ENCODE measurements at regions not wholly inside any gene's neighbourhood (a gene's known extent, or its start where the extent isn't known, plus 50 kb on each side); places are given as distances from the start of the nearest gene placed in this dataset.

DNA sequence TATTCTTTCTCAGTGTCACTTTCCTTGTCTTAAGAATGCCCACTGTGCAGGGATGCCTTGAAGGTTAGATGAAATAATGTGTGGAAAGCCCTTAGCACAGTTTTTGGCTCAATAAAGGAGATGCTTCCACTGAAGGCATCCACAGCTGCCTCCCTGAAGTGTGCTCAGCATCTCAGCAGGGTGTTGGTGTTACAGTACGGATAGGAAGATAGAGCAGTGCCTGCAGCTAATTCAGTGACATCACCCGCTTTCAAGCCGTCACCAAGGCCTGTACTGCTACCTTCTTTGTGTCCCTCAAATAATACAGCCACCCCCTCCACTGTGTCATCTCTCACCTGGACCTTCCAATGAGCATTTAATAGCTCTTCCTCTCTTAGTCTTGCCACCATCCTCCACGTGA lies 59.0 kb downstream of the NDUFS5 start:
- no peak for DNase-seq (ENCODE audit: low read depth)

GRCh38 chr1:39086386-39086785 lies 60.2 kb downstream of the NDUFS5 start:
- no peak for DNase-seq (ENCODE audit: low read depth)

- DNase-seq (ENCODE audit: low read depth): no peak
Observed at GRCh38 chr1:39086865-39087409, 60.8 kb downstream of the NDUFS5 start.

DNA sequence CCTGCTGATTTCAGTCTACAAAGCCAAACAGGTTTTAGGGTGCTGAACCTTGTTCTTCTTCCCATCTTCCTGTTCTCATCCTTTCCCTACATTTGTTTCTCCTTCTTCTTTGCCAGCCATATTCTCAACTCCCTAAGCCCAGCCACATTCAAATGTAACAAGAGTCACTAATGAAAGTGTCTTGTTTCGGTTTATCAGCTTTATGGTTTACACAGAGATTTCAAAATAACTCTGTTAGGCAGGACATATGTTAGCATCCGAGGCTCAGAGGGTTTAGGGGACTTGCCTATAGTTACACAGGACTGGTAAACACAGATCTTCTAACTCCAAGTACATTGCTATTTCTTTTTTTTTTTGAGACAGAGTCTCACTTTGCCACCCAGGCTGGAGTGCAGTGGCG lies 61.3 kb downstream of the NDUFS5 start:
- no peak for DNase-seq (ENCODE audit: low read depth)

DNA sequence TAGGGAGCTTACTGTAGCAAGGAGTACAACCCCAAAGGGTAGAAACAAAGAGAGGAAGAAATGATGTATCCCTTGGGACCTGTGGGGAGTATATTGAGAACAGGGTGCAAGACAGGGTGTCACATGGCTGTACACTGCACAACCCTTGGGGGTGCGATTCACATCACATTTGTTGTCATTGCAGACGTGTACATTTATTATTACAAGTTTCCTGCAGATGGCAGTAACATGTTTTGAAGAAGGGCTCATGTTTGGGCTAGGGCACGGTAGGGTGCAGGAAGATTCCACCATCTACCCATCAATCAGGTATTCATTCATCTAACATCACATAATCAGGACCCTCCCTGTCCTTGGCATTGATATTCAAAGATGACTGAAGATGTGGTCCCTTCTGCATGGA lies 62.5 kb downstream of the NDUFS5 start:
- no peak for DNase-seq (ENCODE audit: low read depth)

DNA sequence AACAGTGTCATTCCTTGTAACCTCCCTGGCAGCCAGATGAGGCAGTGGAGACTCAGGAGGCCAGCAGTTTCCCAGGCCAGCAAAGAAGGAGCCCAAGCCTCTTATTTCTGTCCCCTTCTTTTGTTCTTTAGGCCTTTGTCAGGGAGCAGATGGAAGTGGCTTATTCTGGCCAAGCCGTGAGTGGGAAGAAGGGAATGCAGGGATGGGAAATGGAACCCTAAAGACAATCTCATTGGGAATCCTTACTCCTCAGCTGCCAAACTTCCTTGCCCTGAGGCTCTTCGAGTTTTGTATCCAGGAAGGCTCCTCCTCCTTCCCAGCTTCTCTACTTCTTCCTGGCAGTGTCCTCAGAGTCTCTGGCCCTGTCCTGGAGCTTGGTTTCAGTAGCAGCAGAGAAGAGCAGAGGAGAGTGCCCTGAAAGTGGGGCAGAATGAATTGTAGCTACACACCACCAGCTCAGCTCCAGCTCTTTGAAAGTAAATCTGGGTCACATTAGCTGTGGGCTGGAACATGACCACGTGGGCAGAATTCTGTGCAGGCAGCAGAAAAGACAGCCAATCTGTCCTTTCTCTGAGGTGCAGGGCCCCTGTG lies 63.9 kb downstream of the NDUFS5 start:
- DNase-seq (ENCODE audit: low read depth): no peak

DNA sequence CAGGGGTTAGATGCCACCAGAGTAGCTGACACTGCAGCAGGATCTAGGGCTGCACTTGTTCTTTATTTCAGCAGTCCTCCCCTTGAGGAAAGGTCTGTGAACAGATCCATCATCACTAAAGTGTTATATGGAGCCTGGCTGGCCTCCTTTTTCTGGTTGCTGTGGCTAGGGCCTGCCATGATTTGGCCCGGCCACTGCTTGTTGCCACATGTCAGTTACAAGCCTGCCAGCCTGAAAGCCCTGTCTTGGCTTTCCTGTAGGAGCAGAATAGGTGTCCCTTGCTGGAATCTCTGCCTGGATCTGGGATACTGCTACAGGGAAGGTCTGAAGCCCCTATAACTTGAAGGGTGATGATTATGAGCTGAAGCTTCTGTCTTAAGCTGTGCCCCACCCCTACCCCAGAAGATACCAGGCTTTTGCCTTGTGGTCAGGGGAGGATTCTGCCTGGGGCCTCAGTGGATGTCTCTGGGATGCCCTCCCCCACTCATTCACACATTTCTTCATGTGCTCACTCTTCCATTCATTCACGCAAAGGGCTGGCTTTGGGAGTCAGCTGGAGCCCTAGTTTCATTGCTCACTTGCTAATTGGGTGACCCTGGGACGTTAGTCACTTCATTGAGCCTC lies 64.7 kb downstream of the NDUFS5 start:
- no peak for DNase-seq (ENCODE audit: low read depth)

DNA sequence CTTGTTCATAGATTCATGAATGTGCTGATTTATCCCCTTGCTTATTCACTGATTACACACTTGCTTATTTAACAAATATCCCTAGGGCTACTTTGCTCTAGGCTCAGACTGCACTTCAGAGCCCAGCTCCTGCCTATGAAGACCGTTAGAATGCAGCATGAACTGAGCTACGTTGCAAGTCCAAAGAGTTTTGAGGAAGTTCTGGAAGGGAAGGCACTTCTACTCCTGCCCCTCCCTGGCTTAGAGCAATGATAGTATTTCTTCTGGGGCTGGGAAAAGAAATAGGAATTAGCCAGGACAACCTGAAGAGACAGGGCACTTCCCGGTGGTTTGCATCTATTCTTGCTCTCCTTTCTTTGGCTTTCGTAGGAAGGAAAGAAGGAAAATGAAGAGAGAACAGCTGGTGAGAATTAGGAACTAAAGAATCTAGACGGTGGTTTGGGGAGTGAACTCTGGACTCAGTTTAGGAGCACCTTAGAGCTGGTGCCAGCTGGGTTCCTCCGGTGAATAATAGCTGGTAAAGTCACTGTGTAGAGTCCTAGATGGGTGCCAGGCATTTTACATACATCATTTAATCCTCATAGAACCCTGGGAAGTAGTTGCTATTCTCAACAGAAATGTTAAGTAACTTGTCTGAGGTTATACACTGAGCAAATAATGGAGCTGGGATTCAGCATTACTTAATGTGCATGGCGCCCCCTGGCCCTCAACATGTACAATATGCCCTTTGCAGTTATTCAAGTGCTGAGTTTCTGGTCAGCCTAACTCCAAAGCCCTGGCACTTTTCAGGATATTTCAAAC lies 65.9 kb downstream of the NDUFS5 start:
- DNase-seq (ENCODE audit: low read depth): no peak

- no peak for DNase-seq (ENCODE audit: low read depth)
Observed at GRCh38 chr1:39094685-39095084, 68.5 kb downstream of the NDUFS5 start.

- no peak for DNase-seq (ENCODE audit: low read depth)
Observed at GRCh38 chr1:39098546-39099250, 72.5 kb downstream of the NDUFS5 start.

DNA sequence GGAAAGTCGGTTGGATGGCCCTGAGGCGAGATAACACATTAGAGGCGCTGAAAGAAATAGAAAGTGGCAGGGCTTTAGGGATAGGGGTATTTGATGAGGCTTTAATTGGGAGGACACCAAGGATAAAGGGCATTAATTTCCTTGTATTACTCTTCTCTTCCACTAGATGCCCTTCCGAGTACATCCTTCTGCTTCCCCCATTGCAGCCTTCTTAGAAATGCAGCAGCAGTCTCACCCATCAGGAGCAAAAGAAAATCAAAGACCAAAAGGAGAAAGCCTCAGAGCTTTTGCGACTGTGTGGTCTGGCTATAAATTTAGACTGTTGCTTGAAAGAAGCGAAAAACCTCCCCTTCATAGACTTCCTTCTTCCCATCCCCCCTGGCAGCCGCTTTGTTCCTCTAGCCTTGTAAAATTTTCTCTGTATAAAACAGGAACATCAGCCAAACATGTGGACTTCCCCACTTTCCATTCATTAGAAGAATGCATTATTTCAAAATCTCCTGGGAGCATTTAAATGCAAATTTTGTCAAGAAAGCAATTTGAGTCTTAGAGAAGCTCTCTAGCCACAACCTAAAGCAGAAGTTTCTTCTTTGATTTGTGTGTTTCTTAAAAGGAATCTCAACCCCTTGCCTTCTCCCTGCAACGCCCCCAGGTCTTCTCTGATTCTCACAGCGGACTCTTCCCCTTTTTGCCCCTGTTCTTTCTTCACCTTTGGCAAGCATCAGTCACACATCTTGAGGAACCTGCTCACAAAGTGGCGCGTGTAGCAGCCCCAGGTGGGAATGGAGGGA lies 76.6 kb downstream of the NDUFS5 start:
- DNase-seq (ENCODE audit: low read depth): no peak

GRCh38 chr1:39103328-39104157 lies 77.4 kb downstream of the NDUFS5 start:
- no peak for DNase-seq (ENCODE audit: low read depth)

DNA sequence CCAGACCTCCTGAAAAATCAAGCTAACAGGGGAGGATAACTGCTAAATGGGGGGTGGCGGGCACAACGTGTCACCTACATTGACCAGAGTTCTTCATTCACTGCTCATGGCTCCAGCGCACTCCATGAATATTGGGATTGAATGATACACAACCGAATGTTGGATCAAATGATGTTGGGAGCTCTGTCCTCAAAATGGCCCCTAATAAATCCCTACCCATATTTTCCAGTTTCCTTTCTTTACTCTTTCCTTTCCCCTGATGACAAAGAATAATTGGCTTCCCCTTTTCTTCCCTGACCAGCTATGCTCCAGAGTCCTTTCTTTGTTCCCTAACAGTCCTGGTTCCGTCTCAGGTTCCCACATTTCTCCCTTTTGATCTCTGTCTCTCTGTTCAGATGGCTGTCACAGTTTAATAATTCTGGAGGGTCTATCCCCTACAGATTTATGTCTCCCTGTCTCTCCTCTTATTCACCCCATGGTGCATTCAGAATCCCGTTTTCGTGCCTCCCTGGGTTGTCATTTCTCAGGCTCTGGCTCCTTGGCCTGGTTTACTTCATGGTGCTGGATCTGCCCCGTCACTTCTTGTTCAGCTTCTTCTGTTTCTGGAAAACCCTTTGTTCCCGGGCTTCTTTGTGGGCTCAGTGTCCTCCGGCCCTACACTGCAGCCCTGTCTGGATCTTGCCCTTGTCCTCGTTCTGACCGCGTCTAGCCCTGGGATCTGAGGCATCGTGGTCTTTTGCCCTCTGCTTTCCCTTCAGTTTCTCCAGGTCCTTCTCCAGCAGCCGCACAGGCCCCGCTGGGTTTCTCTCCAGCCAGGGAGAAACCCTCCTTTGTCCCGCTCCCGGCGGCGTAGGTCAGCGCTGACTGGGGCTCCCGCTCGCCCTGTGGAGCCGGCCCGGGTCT lies 78.3 kb downstream of the NDUFS5 start:
- DNase-seq (ENCODE audit: low read depth): no peak

DNA sequence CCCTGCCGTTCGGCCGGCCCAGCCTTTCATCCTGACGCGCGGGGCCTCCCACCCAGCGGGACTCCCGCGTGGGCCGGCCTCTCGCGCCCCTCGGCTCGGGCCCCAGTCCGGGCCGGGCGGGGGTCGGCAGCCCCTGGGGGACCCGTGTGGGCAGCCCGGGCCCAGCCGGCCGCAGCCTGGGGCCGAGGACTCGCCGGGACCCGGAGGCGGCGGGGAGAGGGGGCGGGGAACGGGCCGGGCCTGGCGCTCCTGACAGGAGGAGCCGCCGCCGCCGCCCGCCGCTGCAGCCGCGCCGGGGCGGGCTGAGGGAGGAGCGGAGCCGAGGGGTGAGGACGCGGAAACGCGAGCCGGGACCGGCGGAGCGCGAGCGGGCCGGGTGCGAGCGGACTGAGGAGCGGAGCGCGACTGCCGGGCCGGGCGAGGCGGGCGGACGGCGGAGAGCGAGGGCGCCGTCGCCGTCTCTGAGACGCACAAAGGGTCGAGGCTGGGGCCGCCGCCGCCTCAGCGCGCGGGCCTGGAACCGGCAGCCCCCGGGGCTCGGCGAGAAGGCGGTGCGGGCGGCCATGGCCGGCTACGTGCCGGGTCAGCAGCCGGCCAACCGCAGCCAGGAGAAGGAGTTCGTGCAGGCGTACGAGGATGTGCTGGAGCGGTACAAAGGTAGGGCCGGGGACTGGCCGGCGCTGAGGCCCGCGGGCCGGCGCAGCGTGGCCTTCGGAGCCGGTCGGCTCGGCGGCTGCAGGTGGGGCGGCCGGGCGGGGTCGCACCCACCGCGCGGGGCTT lies 79.1 kb downstream of the NDUFS5 start:
- DNase-seq (ENCODE audit: low read depth): no peak

DNA sequence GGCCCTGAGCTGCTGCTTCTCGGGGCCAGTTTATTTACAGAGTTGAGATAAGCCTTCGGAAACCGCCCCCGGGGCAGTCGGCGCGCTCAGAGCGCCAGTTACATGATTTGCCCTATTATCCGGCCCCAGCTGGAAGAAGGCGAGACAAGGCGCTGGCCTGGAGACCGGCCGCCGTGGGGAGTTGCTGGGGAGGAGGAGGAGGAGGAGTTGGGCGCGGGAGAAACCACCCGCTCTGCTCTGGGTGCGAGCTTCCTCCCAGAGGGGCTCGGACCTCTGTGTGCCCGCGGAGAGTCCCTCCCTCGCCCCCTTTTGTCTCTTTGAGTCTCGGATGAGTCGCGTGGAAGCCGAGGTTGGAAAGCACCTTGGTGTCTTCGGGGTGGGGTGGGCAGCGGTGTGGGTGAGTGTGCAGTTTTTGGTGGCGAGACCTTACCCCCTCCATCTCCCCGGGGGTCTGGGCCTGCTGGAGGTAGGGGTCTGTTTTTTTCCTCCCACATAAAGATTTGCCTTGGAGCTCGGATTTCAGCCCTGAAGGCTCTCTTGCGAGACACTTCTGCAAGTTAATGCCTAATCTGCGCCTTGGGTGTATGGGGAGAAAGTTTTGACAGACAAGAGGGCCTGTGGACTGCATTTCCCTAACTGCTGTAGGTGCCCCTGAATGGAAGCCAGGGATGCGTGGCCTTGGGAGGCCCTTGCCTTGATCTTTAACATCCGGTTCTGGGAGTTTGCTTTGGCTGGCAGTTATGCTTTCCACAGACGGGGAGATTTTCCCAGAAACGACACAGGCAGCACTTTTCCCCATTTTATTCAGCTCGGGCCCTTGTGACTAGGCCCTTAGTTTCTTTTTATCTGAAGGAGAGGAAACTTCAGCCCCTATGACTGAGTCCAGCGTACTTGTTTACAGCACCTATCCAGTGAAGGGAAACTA lies 80.0 kb downstream of the NDUFS5 start:
- DNase-seq (ENCODE audit: low read depth): no peak

DNA sequence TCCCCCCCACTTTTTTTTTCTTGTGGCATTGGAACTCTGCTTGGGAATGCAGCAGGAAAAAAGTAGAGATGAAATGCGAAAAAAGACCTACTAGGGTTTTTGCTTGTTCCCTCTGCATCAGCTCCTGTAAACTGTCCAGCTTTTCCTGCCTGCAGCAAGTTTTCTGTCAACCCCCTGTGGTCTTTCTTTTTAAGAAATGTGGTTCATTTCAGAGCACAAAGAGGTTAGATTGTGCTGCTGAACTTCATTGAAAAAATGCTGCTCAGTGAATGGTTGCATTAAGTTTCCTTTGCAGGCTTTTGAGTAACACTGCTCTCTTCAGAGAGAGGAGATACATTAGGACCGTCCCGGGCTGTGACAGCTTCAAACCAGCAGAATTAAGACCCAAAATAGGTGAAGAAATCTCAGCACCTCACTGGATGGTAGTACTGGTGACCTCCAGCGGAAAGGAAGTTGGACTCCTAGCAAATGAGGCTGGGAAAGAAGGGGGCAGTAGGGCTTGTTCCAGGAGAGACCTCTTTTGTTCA lies 80.7 kb downstream of the NDUFS5 start:
- no peak for DNase-seq (ENCODE audit: low read depth)
